ENCODE measurements at regions not wholly inside any gene's neighbourhood (a gene's known extent, or its start where the extent isn't known, plus 50 kb on each side); places are given as distances from the start of the nearest gene placed in this dataset.

- intact Hi-C loops (cut with micrococcal nuclease; ENCODE audit: unreplicated experiment) (no loop called here), in situ Hi-C loops (cut with HindIII; ENCODE audit: extremely low pct_ligation_motif_present, low pct_unique_long_range_greater_than_20kb) (no loop called here)
- no peak overlapping the region for H3K27ac ChIP-seq (ENCODE audit: extremely low read length, insufficient read depth, low read length)
- ChIA-PET CTCF (ENCODE audit: low intra/inter-chr PET ratio, low total read pairs) (no interaction called here), POLR2A (no interaction called here)
- WGBS (ENCODE audit: low lambda C conversion rate): 5% methylated on average over 2 of the region's 2 CpGs
- H3K4me3 ChIP-seq (replicated peaks in 1 of 3; ENCODE audit: insufficient read depth in 1 of 3, low read depth in 2 of 3, low read length in 3 of 3): no peak overlapping the region
- no peak for ATAC-seq
- no peak overlapping the region for H3K9ac ChIP-seq (ENCODE audit: insufficient read depth, low read depth, low read length)
- no peak for TF ChIP-seq IRF1 (CRISPR knock-in tag; IDR thresholded peaks at IDR 0.05; ENCODE audit: low read depth)
- TF ChIP-seq ZNF431 (CRISPR knock-in tag; IDR thresholded peaks at IDR 0.05; ENCODE audit: borderline replicate concordance, low read depth): no peak
- TF ChIP-seq ZBTB38 (CRISPR knock-in tag; IDR thresholded peaks at IDR 0.05): no peak
- no peak for TF ChIP-seq ZNF280D (CRISPR knock-in tag; IDR thresholded peaks at IDR 0.05)
- no peak for TF ChIP-seq MAF1 (CRISPR knock-in tag; IDR thresholded peaks at IDR 0.05; ENCODE audit: borderline replicate concordance)
- TF ChIP-seq GATAD1 (CRISPR knock-in tag; IDR thresholded peaks at IDR 0.05): no peak
- no peak for TF ChIP-seq SOX6 (IDR thresholded peaks at IDR 0.05)
- TF ChIP-seq SOX6 (CRISPR knock-in tag; IDR thresholded peaks at IDR 0.05): no peak
- TF ChIP-seq LCORL (IDR thresholded peaks at IDR 0.05): no peak
- TF ChIP-seq LCORL (CRISPR knock-in tag; IDR thresholded peaks at IDR 0.05): no peak
- no peak for TF ChIP-seq KLF13 (CRISPR knock-in tag; IDR thresholded peaks at IDR 0.05)
- TF ChIP-seq SMARCC2 (IDR thresholded peaks at IDR 0.05): no peak
- TF ChIP-seq U2AF1 (optimal IDR thresholded peaks at IDR 0.05; ENCODE audit: low read depth, low read length): no peak
- TF ChIP-seq TEAD3 (CRISPR knock-in tag; optimal IDR thresholded peaks at IDR 0.05; ENCODE audit: borderline replicate concordance): no peak
- TF ChIP-seq FIP1L1 (IDR thresholded peaks at IDR 0.05; ENCODE audit: borderline replicate concordance, insufficient read depth, low read depth, low read length): no peak
- TF ChIP-seq ZEB1 (IDR thresholded peaks at IDR 0.05; ENCODE audit: insufficient replicate concordance, low read depth): no peak
- no peak for TF ChIP-seq BORCS8-MEF2B (CRISPR knock-in tag; IDR thresholded peaks at IDR 0.05)
- TF ChIP-seq ZMYM3 (CRISPR knock-in tag; IDR thresholded peaks at IDR 0.05): no peak
- H3K4me2 ChIP-seq (ENCODE audit: low read depth, low read length): no peak overlapping the region
- H2AFZ ChIP-seq (ENCODE audit: low read length): no peak overlapping the region
- H3K4me1 ChIP-seq (ENCODE audit: insufficient read depth, low read length): no peaks in the 10 kb centered on the region
- BruUV-seq (replicated peaks): no TSS peak
- no peak for FAIRE-seq
- DNase-seq (ENCODE audit: low spot score): no peak
- H3K27me3 ChIP-seq (ENCODE audit: control insufficient read depth in 1 of 2, insufficient read depth in 2 of 2, low read length in 2 of 2): no peaks in the 10 kb centered on the region
- H3K79me2 ChIP-seq (ENCODE audit: insufficient read depth, low read length): no peaks in the 10 kb centered on the region
- no peaks in the 10 kb centered on the region for H3K9me3 ChIP-seq (ENCODE audit: low read length)
- no peaks in the 10 kb centered on the region for H4K20me1 ChIP-seq (ENCODE audit: insufficient read depth, low read length)
- H3K36me3 ChIP-seq (replicated peaks in 1 of 2; ENCODE audit: control insufficient read depth in 1 of 2, insufficient read depth in 2 of 2, low read length in 2 of 2): no peaks in the 10 kb centered on the region
Observed at GRCh38 chr2:72051204-72051603, 96.5 kb downstream of the CYP26B1 start.

Measured in HepG2 (cell line).